ENCODE measurements at regions not wholly inside any gene's neighbourhood (a gene's known extent, or its start where the extent isn't known, plus 50 kb on each side); places are given as distances from the start of the nearest gene placed in this dataset.

GRCh38 chr2:21599417-21599816 lies 475.6 kb downstream of the TDRD15 start:
- no peak for TF ChIP-seq CTCF (IDR thresholded peaks at IDR 0.05)
- TF ChIP-seq REST (IDR thresholded peaks at IDR 0.05; ENCODE audit: insufficient read depth in 1 of 2, low read depth in 2 of 2, low read length in 1 of 2), result no peak
- TF ChIP-seq POLR2AphosphoS5 (IDR thresholded peaks at IDR 0.05; ENCODE audit: low read depth, low read length), result no peak
- TF ChIP-seq SIN3A (IDR thresholded peaks at IDR 0.05; ENCODE audit: borderline replicate concordance, insufficient read depth, low read depth, low read length), result no peak

Measured in Panc1 (cell line).